ENCODE measurements at regions not wholly inside any gene's neighbourhood (a gene's known extent, or its start where the extent isn't known, plus 50 kb on each side); places are given as distances from the start of the nearest gene placed in this dataset.

DNA sequence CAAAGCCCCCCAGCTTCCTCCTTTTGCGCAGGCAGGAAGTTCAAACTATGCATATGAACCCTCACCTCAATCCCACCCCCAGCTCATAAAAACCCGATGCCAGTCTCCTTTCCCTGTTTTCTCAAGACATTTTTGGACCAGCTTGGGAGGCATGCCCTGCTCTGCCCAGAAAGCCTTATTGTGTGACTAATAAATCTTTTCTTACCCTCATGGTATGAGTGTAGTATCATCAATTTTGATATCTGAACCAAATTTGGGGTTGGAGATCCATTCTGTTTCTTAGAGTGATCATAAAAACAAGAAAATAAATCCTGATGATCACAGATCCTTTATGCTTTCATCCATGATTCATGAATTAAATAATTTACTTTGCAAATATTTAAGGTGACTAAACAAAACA is 128.5 kb downstream of the ALG10B start:
- POLR2A ChIA-PET, result no interaction called here
- DNase-seq, result no peak
- Mint-ChIP-seq H3K4me3 (no peak overlapping the region), H3K36me3 (ENCODE audit: low read depth) (no peaks in the 10 kb centered on the region), H3K9me3 (peaks cover 6% of the 10 kb centered on the region), H3K27ac (no peak overlapping the region), H3K27me3 (no peaks in the 10 kb centered on the region), H3K4me1 (ENCODE audit: low read depth) (no peaks in the 10 kb centered on the region)
- TF ChIP-seq, protein P1, sequence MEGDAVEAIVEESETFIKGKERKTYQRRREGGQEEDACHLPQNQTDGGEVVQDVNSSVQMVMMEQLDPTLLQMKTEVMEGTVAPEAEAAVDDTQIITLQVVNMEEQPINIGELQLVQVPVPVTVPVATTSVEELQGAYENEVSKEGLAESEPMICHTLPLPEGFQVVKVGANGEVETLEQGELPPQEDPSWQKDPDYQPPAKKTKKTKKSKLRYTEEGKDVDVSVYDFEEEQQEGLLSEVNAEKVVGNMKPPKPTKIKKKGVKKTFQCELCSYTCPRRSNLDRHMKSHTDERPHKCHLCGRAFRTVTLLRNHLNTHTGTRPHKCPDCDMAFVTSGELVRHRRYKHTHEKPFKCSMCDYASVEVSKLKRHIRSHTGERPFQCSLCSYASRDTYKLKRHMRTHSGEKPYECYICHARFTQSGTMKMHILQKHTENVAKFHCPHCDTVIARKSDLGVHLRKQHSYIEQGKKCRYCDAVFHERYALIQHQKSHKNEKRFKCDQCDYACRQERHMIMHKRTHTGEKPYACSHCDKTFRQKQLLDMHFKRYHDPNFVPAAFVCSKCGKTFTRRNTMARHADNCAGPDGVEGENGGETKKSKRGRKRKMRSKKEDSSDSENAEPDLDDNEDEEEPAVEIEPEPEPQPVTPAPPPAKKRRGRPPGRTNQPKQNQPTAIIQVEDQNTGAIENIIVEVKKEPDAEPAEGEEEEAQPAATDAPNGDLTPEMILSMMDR (IDR thresholded peaks at IDR 0.05), result no peak
- intact Hi-C loops (cut with micrococcal nuclease), result no loop called here
- ATAC-seq, result no peak
- CTCF ChIA-PET, result no interaction called here

DNA sequence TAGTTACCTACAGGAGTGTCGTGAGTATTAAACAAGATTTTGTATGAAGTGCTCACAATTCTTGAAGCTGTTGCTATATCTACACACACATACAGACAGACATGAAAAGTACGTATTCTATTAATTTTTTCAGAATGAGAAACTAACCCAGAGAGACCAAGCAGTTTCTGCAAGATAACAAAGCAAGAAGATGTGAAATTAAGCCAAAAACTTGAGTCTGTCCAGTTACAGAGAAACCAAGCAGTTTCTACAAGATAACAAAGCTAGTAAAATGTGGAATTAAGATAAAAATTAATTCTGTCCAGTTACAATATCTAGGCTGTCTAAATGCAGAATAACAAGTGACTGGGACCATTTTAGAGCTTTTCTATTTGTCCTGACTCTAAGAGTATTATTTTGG is 132.4 kb downstream of the ALG10B start:
- Mint-ChIP-seq H3K36me3 (ENCODE audit: low read depth) (no peaks in the 10 kb centered on the region), H3K4me3 (no peak overlapping the region), H3K9me3 (peaks cover 6% of the 10 kb centered on the region), H3K27me3 (no peaks in the 10 kb centered on the region), H3K4me1 (ENCODE audit: low read depth) (no peaks in the 10 kb centered on the region), H3K27ac (no peak overlapping the region)
- intact Hi-C loops (cut with micrococcal nuclease), result no loop called here
- DNase-seq (no peak), ATAC-seq (no peak)
- POLR2A ChIA-PET, result no interaction called here
- TF ChIP-seq, protein P1 (IDR thresholded peaks at IDR 0.05), result no peak
- CTCF ChIA-PET, result no interaction called here

DNA sequence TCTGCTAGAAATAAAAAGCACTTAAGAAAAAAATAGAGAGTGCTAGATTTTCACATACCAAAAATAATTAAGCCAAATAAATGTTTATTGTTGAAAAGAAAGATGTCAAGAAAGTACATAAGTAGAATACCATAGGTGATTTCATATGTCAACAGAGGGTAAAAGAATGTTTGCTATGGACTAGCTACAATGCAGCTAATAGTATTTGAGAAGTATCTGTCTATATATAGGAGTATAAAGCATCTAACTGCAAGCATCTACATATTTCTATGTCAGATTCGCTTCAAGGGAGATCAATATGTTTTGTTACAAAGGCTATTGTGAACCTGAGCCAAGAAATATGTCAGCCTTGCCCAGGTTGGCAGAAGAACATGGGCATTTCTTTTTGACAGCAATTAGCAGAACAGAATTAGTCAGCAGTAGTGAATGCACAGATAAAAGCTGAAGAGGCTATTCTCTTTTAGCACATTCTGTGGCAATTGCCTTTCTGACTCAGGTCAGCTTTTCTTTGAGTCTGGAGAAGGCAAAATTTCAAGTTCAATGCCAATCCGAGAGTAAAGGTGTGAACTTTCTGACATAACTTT is 140.1 kb downstream of the ALG10B start:
- intact Hi-C loops (cut with micrococcal nuclease), result no loop called here
- Mint-ChIP-seq H3K36me3 (ENCODE audit: low read depth) (no peaks in the 10 kb centered on the region), H3K4me3 (no peak overlapping the region), H3K9me3 (no peaks in the 10 kb centered on the region), H3K27ac (no peak overlapping the region), H3K4me1 (ENCODE audit: low read depth) (no peaks in the 10 kb centered on the region), H3K27me3 (no peaks in the 10 kb centered on the region)
- CTCF ChIA-PET, result no interaction called here
- TF ChIP-seq, protein P1 (IDR thresholded peaks at IDR 0.05), result no peak
- no peak for DNase-seq
- ATAC-seq, result no peak
- POLR2A ChIA-PET, result no interaction called here

DNA sequence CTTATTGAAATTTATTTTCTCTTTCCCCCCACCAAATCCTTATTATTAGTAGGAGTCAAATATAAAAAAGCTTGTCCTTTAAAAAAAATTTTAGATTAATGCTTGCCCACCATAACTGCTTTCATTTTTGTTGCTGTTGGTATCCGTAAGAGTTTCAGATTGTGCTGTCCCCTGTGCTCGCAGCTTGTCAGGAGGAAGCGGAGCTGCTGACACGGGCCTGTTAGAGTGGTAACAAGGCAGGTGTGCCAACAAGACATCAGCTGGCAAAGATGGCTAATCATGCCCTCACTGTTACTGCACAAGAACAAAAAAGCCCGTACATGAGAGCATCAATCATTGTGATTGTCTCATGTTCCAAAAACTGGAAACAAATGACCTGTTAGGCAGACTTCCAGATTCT is 148.4 kb downstream of the ALG10B start:
- Mint-ChIP-seq H3K9me3 (no peaks in the 10 kb centered on the region), H3K36me3 (ENCODE audit: low read depth) (no peaks in the 10 kb centered on the region), H3K27ac (no peak overlapping the region), H3K27me3 (no peaks in the 10 kb centered on the region), H3K4me3 (no peak overlapping the region), H3K4me1 (ENCODE audit: low read depth) (no peaks in the 10 kb centered on the region)
- no peak for DNase-seq
- no peak for ATAC-seq
- TF ChIP-seq, protein P1 (IDR thresholded peaks at IDR 0.05), result no peak
- ChIA-PET CTCF (no interaction called here), POLR2A (no interaction called here)
- intact Hi-C loops (cut with micrococcal nuclease), result no loop called here

DNA sequence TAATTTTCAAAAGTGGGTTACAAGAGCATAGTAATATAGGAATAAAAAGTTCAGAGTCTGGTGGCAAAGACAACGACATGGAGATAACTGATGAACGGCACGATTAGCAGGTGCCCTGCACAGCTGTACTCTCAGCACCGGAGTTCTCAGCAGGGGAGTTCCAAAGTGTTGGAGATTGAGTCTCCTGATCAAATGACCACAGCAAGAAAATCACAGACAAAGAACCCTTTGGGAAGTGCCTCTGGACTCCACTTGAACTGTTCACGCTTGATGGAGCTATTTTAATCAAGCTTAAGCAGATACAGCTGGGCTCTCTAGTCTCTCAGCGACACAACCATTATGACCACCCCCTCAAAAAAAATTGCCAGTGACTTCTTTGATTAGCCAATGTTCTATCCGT is 153.1 kb downstream of the ALG10B start:
- H3K9me3 Mint-ChIP-seq, result peaks cover 4% of the 10 kb centered on the region
- no peak overlapping the region for H3K27ac Mint-ChIP-seq
- H3K4me3 Mint-ChIP-seq, result no peak overlapping the region
- no peaks in the 10 kb centered on the region for H3K36me3 Mint-ChIP-seq (ENCODE audit: low read depth)
- H3K27me3 Mint-ChIP-seq, result no peaks in the 10 kb centered on the region
- intact Hi-C loops (cut with micrococcal nuclease), result no loop called here
- DNase-seq (no peak), ATAC-seq (no peak)
- ChIA-PET POLR2A (no interaction called here), CTCF (no interaction called here)
- no peaks in the 10 kb centered on the region for H3K4me1 Mint-ChIP-seq (ENCODE audit: low read depth)
- TF ChIP-seq, protein P1 (IDR thresholded peaks at IDR 0.05), result no peak
